ENCODE measurements at regions not wholly inside any gene's neighbourhood (a gene's known extent, or its start where the extent isn't known, plus 50 kb on each side); places are given as distances from the start of the nearest gene placed in this dataset.

DNA sequence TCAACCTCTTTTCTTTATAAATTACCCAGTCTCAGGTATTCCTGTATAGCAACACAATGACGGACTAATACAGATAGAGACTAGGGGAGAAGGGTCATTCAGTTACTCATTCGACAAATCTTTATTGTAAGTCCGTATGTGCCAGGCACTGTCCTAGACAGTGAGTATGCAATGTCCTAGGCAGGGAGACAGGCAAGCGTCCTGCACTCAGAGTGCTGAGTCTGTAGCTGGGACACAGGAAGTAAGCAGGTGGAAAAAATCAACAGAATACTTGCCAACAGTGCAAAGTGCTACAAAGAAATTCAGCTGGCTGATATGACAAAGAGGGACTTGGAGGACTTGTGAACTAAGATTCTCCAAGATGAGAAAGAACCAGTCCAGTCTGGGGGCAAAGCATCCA lies 92.2 kb upstream of the ZBTB40 start:
- H3K9ac ChIP-seq (ENCODE audit: low read length), result no peak overlapping the region
- H3K27me3 ChIP-seq (replicated peaks in 1 of 4; ENCODE audit: control extremely low read depth in 1 of 4, control insufficient read depth in 3 of 4, insufficient read depth in 4 of 4, low read length in 3 of 4), result peaks cover 0 to 31% (median 1%) of the 10 kb centered on the region in 4 experiments
- H3K27me3 Mint-ChIP-seq, result peaks cover 55% of the 10 kb centered on the region
- DNase-seq (no peak), ATAC-seq (ENCODE audit: low read depth) (no peak)
- no peak overlapping the region for H3K4me2 ChIP-seq (replicated peaks; ENCODE audit: low read depth, low read length, poor library complexity, severe bottlenecking)
- H3K4me1 Mint-ChIP-seq, result no peaks in the 10 kb centered on the region
- no peaks in the 10 kb centered on the region for H3K79me2 ChIP-seq (ENCODE audit: control insufficient read depth, insufficient read depth, low read length)
- TF ChIP-seq, protein P1, sequence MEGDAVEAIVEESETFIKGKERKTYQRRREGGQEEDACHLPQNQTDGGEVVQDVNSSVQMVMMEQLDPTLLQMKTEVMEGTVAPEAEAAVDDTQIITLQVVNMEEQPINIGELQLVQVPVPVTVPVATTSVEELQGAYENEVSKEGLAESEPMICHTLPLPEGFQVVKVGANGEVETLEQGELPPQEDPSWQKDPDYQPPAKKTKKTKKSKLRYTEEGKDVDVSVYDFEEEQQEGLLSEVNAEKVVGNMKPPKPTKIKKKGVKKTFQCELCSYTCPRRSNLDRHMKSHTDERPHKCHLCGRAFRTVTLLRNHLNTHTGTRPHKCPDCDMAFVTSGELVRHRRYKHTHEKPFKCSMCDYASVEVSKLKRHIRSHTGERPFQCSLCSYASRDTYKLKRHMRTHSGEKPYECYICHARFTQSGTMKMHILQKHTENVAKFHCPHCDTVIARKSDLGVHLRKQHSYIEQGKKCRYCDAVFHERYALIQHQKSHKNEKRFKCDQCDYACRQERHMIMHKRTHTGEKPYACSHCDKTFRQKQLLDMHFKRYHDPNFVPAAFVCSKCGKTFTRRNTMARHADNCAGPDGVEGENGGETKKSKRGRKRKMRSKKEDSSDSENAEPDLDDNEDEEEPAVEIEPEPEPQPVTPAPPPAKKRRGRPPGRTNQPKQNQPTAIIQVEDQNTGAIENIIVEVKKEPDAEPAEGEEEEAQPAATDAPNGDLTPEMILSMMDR (IDR thresholded peaks at IDR 0.05), result no peak
- TF ChIP-seq EZH2 (IDR thresholded peaks at IDR 0.05; ENCODE audit: borderline replicate concordance, insufficient read depth, low read depth, low read length, poor library complexity, severe bottlenecking), result no peak
- intact Hi-C loops (cut with micrococcal nuclease), result no loop called here
- no peak overlapping the region for H3K4me3 ChIP-seq (ENCODE audit: control extremely low read depth in 1 of 5, extremely low read depth in 1 of 5, insufficient read depth in 1 of 5, low read depth in 2 of 5, low read length in 4 of 5)
- H3K4me1 ChIP-seq (ENCODE audit: control insufficient read depth in 2 of 2, insufficient read depth in 2 of 2, low read length in 2 of 2), result no peaks in the 10 kb centered on the region
- no peaks in the 10 kb centered on the region for H3K36me3 ChIP-seq (replicated peaks in 1 of 2; ENCODE audit: control extremely low read depth in 1 of 2, control insufficient read depth in 1 of 2, extremely low read depth in 1 of 2, insufficient read depth in 2 of 2, low read length in 1 of 2)
- H2AFZ ChIP-seq (ENCODE audit: insufficient read depth, low read depth, low read length, poor library complexity, severe bottlenecking), result no peak overlapping the region
- 86% methylated on average over 4 of the region's 4 CpGs for WGBS (ENCODE audit: insufficient coverage)
- CTCF ChIA-PET, result no interaction called here
- H3K9me3 Mint-ChIP-seq (ENCODE audit: insufficient read depth), result no peaks in the 10 kb centered on the region
- POLR2A ChIA-PET, result no interaction called here
- H3K27ac ChIP-seq (ENCODE audit: low read length in 2 of 2), result no peak overlapping the region
- H3K4me3 Mint-ChIP-seq, result no peak overlapping the region
- H4K20me1 ChIP-seq (ENCODE audit: control insufficient read depth, insufficient read depth, low read length, poor library complexity, severe bottlenecking), result no peaks in the 10 kb centered on the region
- no peak overlapping the region for H3K27ac Mint-ChIP-seq
- no peaks in the 10 kb centered on the region for H3K9me3 ChIP-seq (ENCODE audit: control extremely low read depth in 1 of 3, control insufficient read depth in 2 of 3, insufficient read depth in 1 of 3, low read length in 2 of 3)

- H3K9me3 Mint-ChIP-seq (ENCODE audit: insufficient read depth), result no peaks in the 10 kb centered on the region
- ChIA-PET POLR2A (no interaction called here), CTCF (no interaction called here)
- Histone ChIP-seq H3K4me2 (replicated peaks; ENCODE audit: low read depth, low read length, poor library complexity, severe bottlenecking) (no peak overlapping the region), H3K9me3 (ENCODE audit: control extremely low read depth in 1 of 3, control insufficient read depth in 2 of 3, insufficient read depth in 1 of 3, low read length in 2 of 3) (no peaks in the 10 kb centered on the region), H4K20me1 (ENCODE audit: control insufficient read depth, insufficient read depth, low read length, poor library complexity, severe bottlenecking) (no peaks in the 10 kb centered on the region), H3K36me3 (replicated peaks in 1 of 2; ENCODE audit: control extremely low read depth in 1 of 2, control insufficient read depth in 1 of 2, extremely low read depth in 1 of 2, insufficient read depth in 2 of 2, low read length in 1 of 2) (no peaks in the 10 kb centered on the region), H3K4me1 (ENCODE audit: control insufficient read depth in 2 of 2, insufficient read depth in 2 of 2, low read length in 2 of 2) (no peaks in the 10 kb centered on the region), H3K27ac (ENCODE audit: low read length in 2 of 2) (no peak overlapping the region), H3K9ac (ENCODE audit: low read length) (no peak overlapping the region), H3K79me2 (ENCODE audit: control insufficient read depth, insufficient read depth, low read length) (no peaks in the 10 kb centered on the region), H3K27me3 (replicated peaks in 1 of 4; ENCODE audit: control extremely low read depth in 1 of 4, control insufficient read depth in 3 of 4, insufficient read depth in 4 of 4, low read length in 3 of 4) (peaks cover 0 to 10% (median 0%) of the 10 kb centered on the region in 4 experiments), H3K4me3 (ENCODE audit: control extremely low read depth in 1 of 5, extremely low read depth in 1 of 5, insufficient read depth in 1 of 5, low read depth in 2 of 5, low read length in 4 of 5) (no peak overlapping the region), H2AFZ (ENCODE audit: insufficient read depth, low read depth, low read length, poor library complexity, severe bottlenecking) (no peak overlapping the region)
- intact Hi-C loops (cut with micrococcal nuclease), result no loop called here
- H3K4me1 Mint-ChIP-seq, result no peaks in the 10 kb centered on the region
- H3K4me3 Mint-ChIP-seq, result no peak overlapping the region
- ATAC-seq (ENCODE audit: low read depth) (no peak), DNase-seq (no peak)
- H3K27ac Mint-ChIP-seq, result no peak overlapping the region
- H3K27me3 Mint-ChIP-seq, result peaks cover 45% of the 10 kb centered on the region
- whole genome bisulfite sequencing (ENCODE audit: insufficient coverage), result 83% methylated on average over 6 of the region's 6 CpGs
- no peak for TF ChIP-seq EZH2 (IDR thresholded peaks at IDR 0.05; ENCODE audit: borderline replicate concordance, insufficient read depth, low read depth, low read length, poor library complexity, severe bottlenecking)
- TF ChIP-seq, protein P1 (IDR thresholded peaks at IDR 0.05), result no peak
Measured at GRCh38 chr1:22362626-22363402, 88.8 kb upstream of the ZBTB40 start.
